ENCODE measurements at regions not wholly inside any gene's neighbourhood (a gene's known extent, or its start where the extent isn't known, plus 50 kb on each side); places are given as distances from the start of the nearest gene placed in this dataset.
"Not testable (repeated sequence)": the region's sequence is repeated elsewhere in the genome, so short reads cannot be mapped to it uniquely, and the experiment has no call there.

- Histone ChIP-seq H3K27ac (ENCODE audit: low read length, poor library complexity, severe bottlenecking) (no peak overlapping the region), H4K91ac (ENCODE audit: low read length) (no peak overlapping the region), H2BK5ac (ENCODE audit: low read depth, low read length, poor library complexity, severe bottlenecking) (no peak overlapping the region), H3K4ac (ENCODE audit: low read depth in 1 of 2, low read length in 2 of 2) (no peak overlapping the region), H3K79me1 (replicated peaks; ENCODE audit: low read length, poor library complexity, severe bottlenecking) (no peaks in the 10 kb centered on the region), H2AFZ (ENCODE audit: low read depth, low read length) (no peak overlapping the region), H3K9ac (ENCODE audit: low read length) (no peak overlapping the region), H3K4me3 (ENCODE audit: insufficient read depth in 1 of 2, low read depth in 1 of 2, low read length in 2 of 2) (no peak overlapping the region), H2BK15ac (ENCODE audit: low read depth, poor library complexity, severe bottlenecking) (no peak overlapping the region), H3K18ac (ENCODE audit: low read depth in 1 of 2, low read length in 2 of 2) (no peak overlapping the region), H3K23ac (ENCODE audit: low read length in 2 of 2) (no peak overlapping the region), H3K14ac (ENCODE audit: low read length in 2 of 2) (no peak overlapping the region), H2AK5ac (ENCODE audit: low read length, severe bottlenecking) (no peak overlapping the region), H3K27me3 (ENCODE audit: control insufficient read depth in 1 of 2, insufficient read depth in 1 of 2, low read length in 2 of 2) (no peaks in the 10 kb centered on the region), H4K8ac (ENCODE audit: low read length) (no peak overlapping the region), H3K36me3 (ENCODE audit: control insufficient read depth in 1 of 2, insufficient read depth in 2 of 2, low read depth in 1 of 2, low read length in 2 of 2) (no peaks in the 10 kb centered on the region), H3K4me2 (ENCODE audit: low read length, poor library complexity, severe bottlenecking) (no peak overlapping the region), H2BK120ac (ENCODE audit: low read depth, low read length) (no peak overlapping the region), H3K4me1 (ENCODE audit: control insufficient read depth, insufficient read depth, low read depth, low read length) (no peaks in the 10 kb centered on the region), H2BK12ac (ENCODE audit: low read length in 2 of 2) (no peak overlapping the region), H3K9me3 (ENCODE audit: control insufficient read depth, low read length) (no peaks in the 10 kb centered on the region)
- DNase-seq, result no peak
- no CpG with 5 or more reads among the region's 1 CpG for WGBS
These were observed 470.7 kb downstream of the TFEC start for GRCh38 chr7:115559877-115560276.

GRCh38 chr7:115558161-115558560 is 472.4 kb downstream of the TFEC start:
- Histone ChIP-seq H3K14ac (ENCODE audit: low read length in 2 of 2) (no peak overlapping the region), H3K27ac (ENCODE audit: low read length, poor library complexity, severe bottlenecking) (no peak overlapping the region), H3K36me3 (ENCODE audit: control insufficient read depth in 1 of 2, insufficient read depth in 2 of 2, low read depth in 1 of 2, low read length in 2 of 2) (no peaks in the 10 kb centered on the region), H3K4me2 (ENCODE audit: low read length, poor library complexity, severe bottlenecking) (no peak overlapping the region), H2BK120ac (ENCODE audit: low read depth, low read length) (no peak overlapping the region), H3K9ac (ENCODE audit: low read length) (no peak overlapping the region), H3K79me1 (replicated peaks; ENCODE audit: low read length, poor library complexity, severe bottlenecking) (no peaks in the 10 kb centered on the region), H3K9me3 (ENCODE audit: control insufficient read depth, low read length) (no peaks in the 10 kb centered on the region), H4K8ac (ENCODE audit: low read length) (no peak overlapping the region), H4K91ac (ENCODE audit: low read length) (no peak overlapping the region), H3K4me1 (ENCODE audit: control insufficient read depth, insufficient read depth, low read depth, low read length) (no peaks in the 10 kb centered on the region), H2BK12ac (ENCODE audit: low read length in 2 of 2) (no peak overlapping the region), H2AFZ (ENCODE audit: low read depth, low read length) (no peak overlapping the region), H2BK15ac (ENCODE audit: low read depth, poor library complexity, severe bottlenecking) (no peak overlapping the region), H3K27me3 (ENCODE audit: control insufficient read depth in 1 of 2, insufficient read depth in 1 of 2, low read length in 2 of 2) (no peaks in the 10 kb centered on the region), H3K4ac (ENCODE audit: low read depth in 1 of 2, low read length in 2 of 2) (no peak overlapping the region), H3K18ac (ENCODE audit: low read depth in 1 of 2, low read length in 2 of 2) (no peak overlapping the region), H3K23ac (ENCODE audit: low read length in 2 of 2) (no peak overlapping the region), H3K4me3 (ENCODE audit: insufficient read depth in 1 of 2, low read depth in 1 of 2, low read length in 2 of 2) (no peak overlapping the region), H2BK5ac (ENCODE audit: low read depth, low read length, poor library complexity, severe bottlenecking) (no peak overlapping the region), H2AK5ac (ENCODE audit: low read length, severe bottlenecking) (no peak overlapping the region)
- DNase-seq, result peak; percentile 22
- WGBS, result 78% methylated on average over 1 of the region's 1 CpG

- not testable (repeated sequence) for H3K4me2 ChIP-seq (ENCODE audit: low read length, poor library complexity, severe bottlenecking); H3K18ac ChIP-seq (ENCODE audit: low read depth in 1 of 2, low read length in 2 of 2); H3K27ac ChIP-seq (ENCODE audit: low read length, poor library complexity, severe bottlenecking); H2BK12ac ChIP-seq (ENCODE audit: low read length in 2 of 2); H3K9ac ChIP-seq (ENCODE audit: low read length); H3K14ac ChIP-seq (ENCODE audit: low read length in 2 of 2); H2AFZ ChIP-seq (ENCODE audit: low read depth, low read length); H2AK5ac ChIP-seq (ENCODE audit: low read length, severe bottlenecking); H2BK15ac ChIP-seq (ENCODE audit: low read depth, poor library complexity, severe bottlenecking); DNase-seq; H3K27me3 ChIP-seq (ENCODE audit: control insufficient read depth in 1 of 2, insufficient read depth in 1 of 2, low read length in 2 of 2); H2BK120ac ChIP-seq (ENCODE audit: low read depth, low read length); H4K8ac ChIP-seq (ENCODE audit: low read length); H3K4me3 ChIP-seq (ENCODE audit: insufficient read depth in 1 of 2, low read depth in 1 of 2, low read length in 2 of 2); H2BK5ac ChIP-seq (ENCODE audit: low read depth, low read length, poor library complexity, severe bottlenecking); H3K23ac ChIP-seq (ENCODE audit: low read length in 2 of 2); H4K91ac ChIP-seq (ENCODE audit: low read length); H3K4ac ChIP-seq (ENCODE audit: low read depth in 1 of 2, low read length in 2 of 2); H3K4me1 ChIP-seq (ENCODE audit: control insufficient read depth, insufficient read depth, low read depth, low read length); H3K9me3 ChIP-seq (ENCODE audit: control insufficient read depth, low read length); H3K79me1 ChIP-seq (replicated peaks; ENCODE audit: low read length, poor library complexity, severe bottlenecking); H3K36me3 ChIP-seq (ENCODE audit: control insufficient read depth in 1 of 2, insufficient read depth in 2 of 2, low read depth in 1 of 2, low read length in 2 of 2)
- 77% methylated on average over 1 of the region's 2 CpGs for WGBS
These were observed 473.3 kb downstream of the TFEC start for GRCh38 chr7:115557296-115557695.

GRCh38 chr7:115552766-115553165 is 477.8 kb downstream of the TFEC start:
- no peak overlapping the region for H3K4me2 ChIP-seq (ENCODE audit: low read length, poor library complexity, severe bottlenecking)
- 90% methylated on average over 3 of the region's 4 CpGs for WGBS
- H2BK5ac ChIP-seq (ENCODE audit: low read depth, low read length, poor library complexity, severe bottlenecking), result no peak overlapping the region
- no peak overlapping the region for H3K14ac ChIP-seq (ENCODE audit: low read length in 2 of 2)
- H4K91ac ChIP-seq (ENCODE audit: low read length), result no peak overlapping the region
- no peak for DNase-seq
- H3K9ac ChIP-seq (ENCODE audit: low read length), result no peak overlapping the region
- H3K23ac ChIP-seq (ENCODE audit: low read length in 2 of 2), result no peak overlapping the region
- H3K79me1 ChIP-seq (replicated peaks; ENCODE audit: low read length, poor library complexity, severe bottlenecking), result no peaks in the 10 kb centered on the region
- no peaks in the 10 kb centered on the region for H3K27me3 ChIP-seq (ENCODE audit: control insufficient read depth in 1 of 2, insufficient read depth in 1 of 2, low read length in 2 of 2)
- no peak overlapping the region for H4K8ac ChIP-seq (ENCODE audit: low read length)
- H3K4me3 ChIP-seq (ENCODE audit: insufficient read depth in 1 of 2, low read depth in 1 of 2, low read length in 2 of 2), result no peak overlapping the region
- no peak overlapping the region for H3K4ac ChIP-seq (ENCODE audit: low read depth in 1 of 2, low read length in 2 of 2)
- H2BK15ac ChIP-seq (ENCODE audit: low read depth, poor library complexity, severe bottlenecking), result no peak overlapping the region
- H2AK5ac ChIP-seq (ENCODE audit: low read length, severe bottlenecking), result no peak overlapping the region
- H3K18ac ChIP-seq (ENCODE audit: low read depth in 1 of 2, low read length in 2 of 2), result no peak overlapping the region
- H3K36me3 ChIP-seq (ENCODE audit: control insufficient read depth in 1 of 2, insufficient read depth in 2 of 2, low read depth in 1 of 2, low read length in 2 of 2), result no peaks in the 10 kb centered on the region
- H3K4me1 ChIP-seq (ENCODE audit: control insufficient read depth, insufficient read depth, low read depth, low read length), result peaks cover 3% of the 10 kb centered on the region
- H3K27ac ChIP-seq (ENCODE audit: low read length, poor library complexity, severe bottlenecking), result no peak overlapping the region
- no peak overlapping the region for H2BK120ac ChIP-seq (ENCODE audit: low read depth, low read length)
- no peak overlapping the region for H2AFZ ChIP-seq (ENCODE audit: low read depth, low read length)
- no peak overlapping the region for H2BK12ac ChIP-seq (ENCODE audit: low read length in 2 of 2)
- H3K9me3 ChIP-seq (ENCODE audit: control insufficient read depth, low read length), result no peaks in the 10 kb centered on the region
